B cell (primary cell): ENCODE measurements at regions not wholly inside any gene's neighbourhood (a gene's known extent, or its start where the extent isn't known, plus 50 kb on each side); places are given as distances from the start of the nearest gene placed in this dataset.

Source experiments
- ATAC-seq: fragments of 200-7000 bp; cut with Tn5 transposase; one replicate; pipeline ENCODE4 v1.10.0; 2021; ENCODE audit warnings: low read depth, mild to moderate bottlenecking, moderate number of reproducible peaks, moderate library complexity
- CTCF ChIA-PET: fragments of 350-600 bp; sonication (Branson Sonifier 250); formaldehyde crosslinking; loops from one replicate; lab custom pipeline; 2021; ENCODE audit warnings: antibody characterized with exemption, inconsistent platforms; lab: Charles Lee
- POLR2A ChIA-PET: fragments of 350-600 bp; sonication (Branson Sonifier 250); formaldehyde crosslinking; loops from one replicate; lab custom pipeline; 2021; ENCODE audit warnings: antibody characterized with exemption; lab: Charles Lee
- DNase-seq: peaks from one replicate; pipeline ENCODE4 v3.0.0; 2013
- H2AFZ ChIP-seq: 2 replicates; pipeline ENCODE4 v1.6.1; 2012; ENCODE audit warnings: mild to moderate bottlenecking, low read depth, low read length; ENCODE audit not compliant: insufficient read depth, poor library complexity, severe bottlenecking
- H3K27ac ChIP-seq, 2 donors: 1 replicate in 1 of 2; 2 replicates in 1 of 2; pipeline ENCODE4 v1.5.1; 2012 to 2013; ENCODE audit warnings: low read length in 2 of 2, mild to moderate bottlenecking in 2 of 2, moderate library complexity in 1 of 2
- H3K27me3 ChIP-seq, 4 experiments: fragments of 200-600 bp in 1 of 4; sonication (generic) in 1 of 4; replicated peaks in 1 of 4; 1 replicate in 2 of 4; 2 replicates in 2 of 4; pipeline versions ENCODE4 v1.6.1 to v1.7.0; 2013 to 2016; ENCODE audit warnings: low read length in 3 of 4, mild to moderate bottlenecking in 2 of 4, mixed read lengths in 1 of 4, moderate library complexity in 1 of 4; ENCODE audit not compliant: insufficient read depth in 4 of 4, control insufficient read depth in 3 of 4; ENCODE audit errors: control extremely low read depth in 1 of 4
- H3K36me3 ChIP-seq, 2 experiments: replicated peaks in 1 of 2; 1 replicate in 1 of 2; 2 replicates in 1 of 2; pipeline versions ENCODE4 v1.6.1 to v1.7.1; 2013; ENCODE audit warnings: low read length in 1 of 2; ENCODE audit not compliant: insufficient read depth in 2 of 2, control insufficient read depth in 1 of 2; ENCODE audit errors: control extremely low read depth in 1 of 2, extremely low read depth in 1 of 2
- H3K4me1 ChIP-seq, 2 donors: fragments of 200-600 bp in 1 of 2; sonication (generic) in 1 of 2; 1 replicate in 1 of 2; 2 replicates in 1 of 2; pipeline versions ENCODE4 v1.5.1 to v1.6.1; 2013 to 2017; ENCODE audit warnings: low read length in 2 of 2; ENCODE audit not compliant: control insufficient read depth in 2 of 2, insufficient read depth in 2 of 2
- H3K4me2 ChIP-seq: replicated peaks from 2 replicates; pipeline ENCODE3; 2012; ENCODE audit warnings: mild to moderate bottlenecking, low read depth, low read length; ENCODE audit not compliant: poor library complexity, severe bottlenecking
- H3K4me3 ChIP-seq, 5 experiments: fragments of 200-600 bp in 1 of 5; sonication (generic) in 1 of 5; 1 replicate in 3 of 5; 2 replicates in 2 of 5; pipeline versions ENCODE4 v1.5.1 to v1.7.0; 2011 to 2016; ENCODE audit warnings: low read length in 4 of 5, mild to moderate bottlenecking in 4 of 5, low read depth in 2 of 5, control low read depth in 1 of 5, moderate library complexity in 1 of 5; ENCODE audit not compliant: insufficient read depth in 1 of 5; ENCODE audit errors: control extremely low read depth in 1 of 5, extremely low read depth in 1 of 5
- H3K79me2 ChIP-seq: fragments of 200-600 bp; sonication (generic); one replicate; pipeline ENCODE4 v1.6.0; 2016; ENCODE audit warnings: low read length; ENCODE audit not compliant: control insufficient read depth, insufficient read depth
- H3K9ac ChIP-seq: fragments of 200-600 bp; sonication (generic); 2 replicates; pipeline ENCODE4 v1.6.1; 2017; ENCODE audit warnings: mild to moderate bottlenecking, low read length, moderate library complexity
- H3K9me3 ChIP-seq, 3 donors: one replicate each; pipeline versions ENCODE4 v1.6.1 to v1.7.1; 2013; ENCODE audit warnings: low read length in 2 of 3; ENCODE audit not compliant: control insufficient read depth in 2 of 3, insufficient read depth in 1 of 3; ENCODE audit errors: control extremely low read depth in 1 of 3
- H4K20me1 ChIP-seq: 2 replicates; pipeline ENCODE4 v1.6.0; 2012; ENCODE audit warnings: mild to moderate bottlenecking, low read length; ENCODE audit not compliant: insufficient read depth, control insufficient read depth, poor library complexity, severe bottlenecking
- H3K27ac Mint-ChIP-seq: one replicate; pipeline ENCODE4 v1.8.0; 2021; ENCODE audit warnings: mixed read lengths
- H3K27me3 Mint-ChIP-seq: one replicate; pipeline ENCODE4 v1.8.0; 2021; ENCODE audit warnings: mixed read lengths
- H3K4me1 Mint-ChIP-seq: one replicate; pipeline ENCODE4 v1.8.0; 2021; ENCODE audit warnings: mixed read lengths
- H3K4me3 Mint-ChIP-seq: one replicate; pipeline ENCODE4 v1.8.0; 2021; ENCODE audit warnings: mixed read lengths
- H3K9me3 Mint-ChIP-seq: one replicate; pipeline ENCODE4 v1.8.0; 2022; ENCODE audit warnings: mixed read lengths; ENCODE audit not compliant: insufficient read depth
- EZH2 ChIP-seq: IDR thresholded peaks from 2 replicates; pipeline ENCODE4 v1.6.1; 2012; ENCODE audit warnings: borderline replicate concordance, low read depth, mild to moderate bottlenecking, moderate library complexity, low read length; ENCODE audit not compliant: insufficient read depth, poor library complexity, severe bottlenecking
- WGBS: methylation state at CpG from one replicate; pipeline ENCODE4 v1.1.5; 2013; ENCODE audit warnings: missing lambda C conversion rate; ENCODE audit not compliant: insufficient coverage; 5-methylcytosine and 5-hydroxymethylcytosine counted together
- intact Hi-C: fragments of 100-400 bp; cut with micrococcal nuclease; formaldehyde crosslinking; loops from one replicate; pipeline ENCODE4 v1.10.0; 2022
- TF ChIP-seq, protein P1 (sequence below): fragments of 200-600 bp; IDR thresholded peaks from one replicate; pipeline ENCODE4 v1.8.0; 2022; ENCODE audit warnings: antibody characterized with exemption, mild to moderate bottlenecking

DNA sequence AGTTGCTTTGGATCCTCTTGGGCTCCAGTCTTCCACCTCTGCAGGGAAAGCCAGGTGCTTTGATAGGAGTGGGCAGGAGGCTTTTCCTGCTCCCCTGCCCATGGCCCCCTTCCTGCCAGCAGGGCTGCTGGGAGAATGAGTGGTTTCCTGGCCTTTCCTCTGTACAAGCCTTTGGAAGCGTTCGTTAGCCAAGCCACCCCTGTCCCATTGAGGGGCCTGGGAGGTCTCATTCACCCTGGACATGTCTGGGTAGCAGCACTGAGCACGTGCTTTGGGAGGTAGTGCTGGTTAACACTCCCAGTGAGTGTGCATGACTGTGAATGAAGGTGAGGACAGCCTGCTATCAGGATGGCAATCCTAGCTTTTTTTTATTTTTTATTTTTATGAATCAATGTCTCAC, 118.5 kb upstream of the CACNA1E start:
- Mint-ChIP-seq H3K4me3 (no peak overlapping the region), H3K4me1 (no peaks in the 10 kb centered on the region), H3K9me3 (no peaks in the 10 kb centered on the region), H3K27me3 (peaks cover 7% of the 10 kb centered on the region), H3K27ac (no peak overlapping the region)
- ChIA-PET CTCF (no interaction called here), POLR2A (no interaction called here)
- Histone ChIP-seq H3K79me2 (no peaks in the 10 kb centered on the region), H3K4me3 (no peak overlapping the region), H3K36me3 (no peaks in the 10 kb centered on the region), H3K9me3 (no peaks in the 10 kb centered on the region), H4K20me1 (no peaks in the 10 kb centered on the region), H3K27me3 (peaks cover 0 to 5% (median 0%) of the 10 kb centered on the region in 4 experiments), H3K4me1 (no peaks in the 10 kb centered on the region), H3K4me2 (no peak overlapping the region), H3K9ac (no peak overlapping the region), H3K27ac (no peak overlapping the region), H2AFZ (no peak overlapping the region)
- TF ChIP-seq, protein P1, sequence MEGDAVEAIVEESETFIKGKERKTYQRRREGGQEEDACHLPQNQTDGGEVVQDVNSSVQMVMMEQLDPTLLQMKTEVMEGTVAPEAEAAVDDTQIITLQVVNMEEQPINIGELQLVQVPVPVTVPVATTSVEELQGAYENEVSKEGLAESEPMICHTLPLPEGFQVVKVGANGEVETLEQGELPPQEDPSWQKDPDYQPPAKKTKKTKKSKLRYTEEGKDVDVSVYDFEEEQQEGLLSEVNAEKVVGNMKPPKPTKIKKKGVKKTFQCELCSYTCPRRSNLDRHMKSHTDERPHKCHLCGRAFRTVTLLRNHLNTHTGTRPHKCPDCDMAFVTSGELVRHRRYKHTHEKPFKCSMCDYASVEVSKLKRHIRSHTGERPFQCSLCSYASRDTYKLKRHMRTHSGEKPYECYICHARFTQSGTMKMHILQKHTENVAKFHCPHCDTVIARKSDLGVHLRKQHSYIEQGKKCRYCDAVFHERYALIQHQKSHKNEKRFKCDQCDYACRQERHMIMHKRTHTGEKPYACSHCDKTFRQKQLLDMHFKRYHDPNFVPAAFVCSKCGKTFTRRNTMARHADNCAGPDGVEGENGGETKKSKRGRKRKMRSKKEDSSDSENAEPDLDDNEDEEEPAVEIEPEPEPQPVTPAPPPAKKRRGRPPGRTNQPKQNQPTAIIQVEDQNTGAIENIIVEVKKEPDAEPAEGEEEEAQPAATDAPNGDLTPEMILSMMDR = no peak
- no peak for TF ChIP-seq EZH2
- WGBS = 69% methylated on average over 2 of the region's 3 CpGs
- intact Hi-C loops = no loop called here
- ATAC-seq (no peak), DNase-seq (no peak)

DNA sequence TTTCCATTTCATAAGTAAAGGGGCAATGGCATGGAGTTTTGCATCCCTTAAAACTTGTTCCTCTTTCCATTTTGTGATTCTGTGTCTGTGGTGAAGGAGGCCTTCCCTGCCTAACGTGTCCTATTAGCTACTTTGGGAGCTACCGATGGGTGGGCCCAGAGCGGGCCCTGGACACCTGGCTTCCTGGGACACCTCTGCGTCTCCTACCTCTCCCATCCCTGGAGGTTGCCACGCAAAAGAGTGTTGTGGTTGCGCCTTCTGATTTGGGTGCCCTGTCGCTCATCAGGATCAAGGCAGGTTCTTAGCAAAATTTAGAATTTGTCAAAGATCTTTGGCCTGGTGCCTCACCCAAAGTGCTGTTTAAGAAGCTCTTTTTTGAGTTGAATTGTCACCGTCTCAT, 116.4 kb upstream of the CACNA1E start:
- Mint-ChIP-seq H3K4me3 (no peak overlapping the region), H3K27ac (no peak overlapping the region), H3K27me3 (peaks cover 7% of the 10 kb centered on the region), H3K4me1 (no peaks in the 10 kb centered on the region), H3K9me3 (peaks cover 3% of the 10 kb centered on the region)
- Histone ChIP-seq H3K36me3 (no peaks in the 10 kb centered on the region), H3K4me2 (no peak overlapping the region), H3K4me1 (no peaks in the 10 kb centered on the region), H3K4me3 (no peak overlapping the region), H3K9me3 (peaks cover 0 to 4% (median 2%) of the 10 kb centered on the region in 3 donors), H4K20me1 (no peaks in the 10 kb centered on the region), H3K79me2 (no peaks in the 10 kb centered on the region), H3K9ac (no peak overlapping the region), H2AFZ (no peak overlapping the region), H3K27ac (no peak overlapping the region), H3K27me3 (no peaks in the 10 kb centered on the region)
- ATAC-seq (no peak), DNase-seq (no peak)
- ChIA-PET POLR2A (no interaction called here), CTCF (interaction anchor here (0.6 kb wide), 1 partner anchor 354 kb away, joined by 3 read pairs; no protein-coding TSS in a partner anchor)
- intact Hi-C loops = no loop called here
- TF ChIP-seq, protein P1 = no peak
- TF ChIP-seq EZH2 = no peak
- WGBS = 100% methylated on average over 3 of the region's 8 CpGs
